SK-N-SH (cell line): ENCODE measurements at regions not wholly inside any gene's neighbourhood (a gene's known extent, or its start where the extent isn't known, plus 50 kb on each side); places are given as distances from the start of the nearest gene placed in this dataset.

Experiments
- CTCF ChIA-PET: fragments of 300-600, 350-600 bp; formaldehyde crosslinking; extraction: SDS; loops from one replicate; lab custom pipeline; 2021; lab: Yijun Ruan, JAX
- POLR2A ChIA-PET: fragments of 350-600 bp; sonication (Branson Sonifier 250); formaldehyde crosslinking; extraction: SDS; loops from one replicate; lab custom pipeline; 2020; ENCODE audit warnings: antibody characterized with exemption, inconsistent platforms; lab: Yijun Ruan, JAX
- DNase-seq: peaks from one replicate; pipeline ENCODE4 v3.0.0; 2012
- H2AFZ ChIP-seq: fragments of 200-600 bp; sonication (generic); 2 replicates; pipeline ENCODE4 v1.8.1; 2016; ENCODE audit warnings: antibody characterized with exemption, mild to moderate bottlenecking, low read depth
- H3F3A ChIP-seq: fragments of 200-600 bp; sonication (generic); replicated peaks from 2 replicates; pipeline ENCODE3; 2016; ENCODE audit warnings: antibody characterized with exemption, mild to moderate bottlenecking; ENCODE audit not compliant: insufficient read depth
- H3K27ac ChIP-seq, 2 experiments: fragments of 200-500 bp in 1 of 2; fragments of 200-600 bp in 1 of 2; sonication (Bioruptor generic) in 1 of 2; sonication (generic), shearing (Covaris generic) in 1 of 2; 2 replicates each; pipeline versions ENCODE4 v1.5.1 to v1.6.1; 2014 to 2016; ENCODE audit warnings: low read depth in 2 of 2, inconsistent platforms in 1 of 2, low read length in 1 of 2, mild to moderate bottlenecking in 1 of 2, mixed read lengths in 1 of 2
- H3K27me3 ChIP-seq: fragments of 200-600 bp; sonication (generic), shearing (Covaris generic); 2 replicates; pipeline ENCODE4 v1.6.1; 2016; ENCODE audit warnings: mixed run types; ENCODE audit not compliant: insufficient read depth
- H3K36me3 ChIP-seq, 2 experiments: fragments of 200-500 bp in 1 of 2; fragments of 200-600 bp in 1 of 2; sonication (Bioruptor generic) in 1 of 2; sonication (generic) in 1 of 2; replicated peaks in 1 of 2; 2 replicates each; pipeline versions ENCODE3 to v1.5.1; 2014 to 2016; ENCODE audit warnings: low read length in 1 of 2, mild to moderate bottlenecking in 1 of 2; ENCODE audit not compliant: insufficient read depth in 2 of 2, control insufficient read depth in 1 of 2
- H3K4me1 ChIP-seq, 2 experiments: fragments of 200-500 bp in 1 of 2; fragments of 200-600 bp in 1 of 2; sonication (Bioruptor generic) in 1 of 2; sonication (generic), shearing (Covaris generic) in 1 of 2; 2 replicates each; pipeline versions ENCODE4 v1.5.1 to v1.6.1; 2014 to 2016; ENCODE audit warnings: low read depth in 1 of 2, low read length in 1 of 2, mixed run types in 1 of 2; ENCODE audit not compliant: insufficient read depth in 2 of 2, control insufficient read depth in 1 of 2
- H3K4me2 ChIP-seq: fragments of 200-600 bp; sonication (generic), shearing (Covaris generic); 2 replicates; pipeline ENCODE4 v1.6.1; 2017; ENCODE audit warnings: mixed run types
- H3K4me3 ChIP-seq, 2 experiments: fragments of 200-500 bp in 1 of 2; fragments of 200-600 bp in 1 of 2; sonication (Bioruptor generic) in 1 of 2; sonication (generic), shearing (Covaris generic) in 1 of 2; 2 replicates each; pipeline versions ENCODE4 v1.5.1 to v1.8.1; 2014 to 2016; ENCODE audit warnings: low read depth in 2 of 2, inconsistent platforms in 1 of 2, low read length in 1 of 2, mild to moderate bottlenecking in 1 of 2, mixed read lengths in 1 of 2, moderate library complexity in 1 of 2
- H3K79me2 ChIP-seq: fragments of 200-600 bp; sonication (generic); 2 replicates; pipeline ENCODE4 v1.8.1; 2017; ENCODE audit warnings: mild to moderate bottlenecking; ENCODE audit not compliant: insufficient read depth
- H3K9ac ChIP-seq: fragments of 200-600 bp; sonication (generic); 2 replicates; pipeline ENCODE4 v1.6.1; 2017; ENCODE audit warnings: mixed run types
- H3K9me2 ChIP-seq: fragments of 200-600 bp; sonication (generic); 2 replicates; pipeline ENCODE4 v1.6.1; 2017; ENCODE audit warnings: mixed run types
- H3K9me3 ChIP-seq: fragments of 200-600 bp; sonication (generic); 2 replicates; pipeline ENCODE4 v1.6.1; 2017; ENCODE audit warnings: mixed run types, mild to moderate bottlenecking, moderate library complexity
- H4K20me1 ChIP-seq: fragments of 200-600 bp; sonication (generic); 2 replicates; pipeline ENCODE4 v1.6.1; 2017; ENCODE audit warnings: mild to moderate bottlenecking, mixed run types; ENCODE audit not compliant: insufficient read depth
- ELF1 ChIP-seq: IDR thresholded peaks from 2 replicates; pipeline ENCODE4 v1.4.0; 2012
- EP300 ChIP-seq, 2 experiments: IDR thresholded peaks; 2 replicates each; pipeline versions ENCODE4 v1.4.0 to v1.6.1; 2012; ENCODE audit warnings: borderline replicate concordance in 1 of 2, low read depth in 1 of 2, low read length in 1 of 2
- EZH2phosphoT487 ChIP-seq: fragments of 200-600 bp; sonication (generic); IDR thresholded peaks from 2 replicates; pipeline ENCODE4 v1.6.1; 2017; ENCODE audit warnings: low read depth, mixed run types, mild to moderate bottlenecking, antibody characterized with exemption, moderate library complexity, borderline replicate concordance
- FOXJ3 ChIP-seq: sonication (generic); formaldehyde crosslinking; IDR thresholded peaks from 2 replicates; pipeline ENCODE4 v1.5.1; 2020; ENCODE audit warnings: mild to moderate bottlenecking, missing genetic modification reagents
- FOXM1 ChIP-seq: IDR thresholded peaks from 2 replicates; pipeline ENCODE4 v1.4.0; 2012; ENCODE audit warnings: low read depth, mild to moderate bottlenecking
- GABPA ChIP-seq: IDR thresholded peaks from 2 replicates; pipeline ENCODE4 v1.4.0; 2012; ENCODE audit warnings: low read depth, mild to moderate bottlenecking
- GATA2 ChIP-seq: sonication (generic); formaldehyde crosslinking; IDR thresholded peaks from 2 replicates; pipeline ENCODE4 v1.5.0; 2020; ENCODE audit warnings: mild to moderate bottlenecking, missing genetic modification reagents
- MEF2A ChIP-seq: IDR thresholded peaks from 2 replicates; pipeline ENCODE4 v1.4.0; 2012; ENCODE audit warnings: low read depth, borderline replicate concordance
- MXI1 ChIP-seq: IDR thresholded peaks from 2 replicates; pipeline ENCODE4 v1.6.1; 2012; ENCODE audit warnings: mild to moderate bottlenecking, low read depth, low read length, improper control_type of control experiment
- NFIC ChIP-seq: IDR thresholded peaks from 2 replicates; pipeline ENCODE4 v1.4.0; 2012; ENCODE audit warnings: borderline replicate concordance
- NRF1 ChIP-seq: IDR thresholded peaks from 2 replicates; pipeline ENCODE4 v1.6.1; 2012; ENCODE audit warnings: low read depth, mild to moderate bottlenecking, low read length
- POLR2AphosphoS5 ChIP-seq: IDR thresholded peaks from 2 replicates; pipeline ENCODE4 v1.6.1; 2012; ENCODE audit warnings: low read depth, low read length
- RAD21 ChIP-seq: IDR thresholded peaks from 2 replicates; pipeline ENCODE4 v1.6.1; 2012; ENCODE audit warnings: mild to moderate bottlenecking, low read length
- RXRA ChIP-seq: IDR thresholded peaks from 2 replicates; pipeline ENCODE4 v1.4.0; 2012; ENCODE audit warnings: low read depth, mild to moderate bottlenecking, borderline replicate concordance
- TAF1 ChIP-seq: IDR thresholded peaks from 2 replicates; pipeline ENCODE4 v1.6.1; 2012; ENCODE audit warnings: low read depth, mild to moderate bottlenecking, low read length, moderate library complexity, borderline replicate concordance
- TCF12 ChIP-seq: IDR thresholded peaks from 2 replicates; pipeline ENCODE4 v1.4.0; 2012
- YY1 ChIP-seq: IDR thresholded peaks from 2 replicates; pipeline ENCODE4 v1.4.0; 2012; ENCODE audit warnings: low read depth, mild to moderate bottlenecking
- WGBS: methylation state at CpG from one replicate; pipeline ENCODE4 v1.1.6; 2017; ENCODE audit warnings: low lambda C conversion rate; 5-methylcytosine and 5-hydroxymethylcytosine counted together
- TF ChIP-seq, protein P1 (sequence below): IDR thresholded peaks from 2 replicates; pipeline ENCODE4 v1.4.0; 2012; ENCODE audit warnings: low read depth
- TF ChIP-seq, protein P2 (sequence below): fragments of 200-600 bp; sonication (generic); IDR thresholded peaks from 2 replicates; pipeline ENCODE4 v1.6.1; 2017; ENCODE audit warnings: antibody characterized with exemption, mild to moderate bottlenecking, moderate library complexity
- TF ChIP-seq, protein P3 (sequence below): fragments of 150-350 bp; IDR thresholded peaks from 2 replicates; pipeline ENCODE4 v1.6.1; 2017; ENCODE audit warnings: antibody characterized with exemption, low read length, low read depth, borderline replicate concordance
- TF ChIP-seq, protein P4 (sequence below): IDR thresholded peaks from 2 replicates; pipeline ENCODE4 v1.6.1; 2012; ENCODE audit warnings: mild to moderate bottlenecking, low read depth, low read length, moderate library complexity

DNA sequence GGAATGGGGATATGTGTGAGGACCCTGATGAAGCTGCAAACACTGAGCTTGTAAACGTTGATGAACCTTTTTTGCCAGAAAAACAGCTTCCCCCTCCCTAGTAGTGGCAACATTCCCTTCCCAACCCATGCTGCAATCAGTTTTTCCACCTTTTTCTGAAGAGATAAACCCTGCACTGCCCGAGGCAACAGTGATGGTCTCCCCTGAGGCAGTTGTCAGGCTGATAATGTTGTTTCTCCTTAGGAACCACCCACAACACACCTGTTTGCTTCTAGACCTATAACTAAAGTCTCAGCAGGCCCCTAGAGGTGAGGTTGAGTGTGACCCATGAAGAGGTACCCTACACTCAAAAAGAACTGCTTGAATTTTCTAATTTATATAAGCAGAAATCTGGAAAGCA lies 922.4 kb upstream of the ADGRL4 start:
- no peaks in the 10 kb centered on the region; the same call in 1 of the 2 replicates for H3K9me3 ChIP-seq
- WGBS, result 20% methylated on average over 2 of the region's 2 CpGs
- no peak overlapping the region for H3K27ac ChIP-seq
- ChIA-PET CTCF (no interaction called here), POLR2A (no interaction called here)
- H3K36me3 ChIP-seq, result no peaks in the 10 kb centered on the region
- H3K4me1 ChIP-seq, result no peaks in the 10 kb centered on the region
- H4K20me1 ChIP-seq, result no peaks in the 10 kb centered on the region
- H3K9me2 ChIP-seq, result no peaks in the 10 kb centered on the region
- no peak overlapping the region for H3K4me3 ChIP-seq
- no peak overlapping the region for H3K4me2 ChIP-seq
- H2AFZ ChIP-seq, result no peak overlapping the region
- no peak for TF ChIP-seq MXI1
- no peak for TF ChIP-seq TAF1
- no peak for TF ChIP-seq FOXM1
- TF ChIP-seq NRF1, result no peak
- no peak for TF ChIP-seq GABPA
- no peak for TF ChIP-seq EP300 (IDR thresholded peaks at IDR 0.05; ENCODE audit: borderline replicate concordance in 1 of 2, low read depth in 1 of 2, low read length in 1 of 2)
- H3F3A ChIP-seq, result no peaks in the 10 kb centered on the region
- no peaks in the 10 kb centered on the region for H3K79me2 ChIP-seq
- DNase-seq, result no peak
- no peak overlapping the region for H3K9ac ChIP-seq
- H3K27me3 ChIP-seq, result no peaks in the 10 kb centered on the region

DNA sequence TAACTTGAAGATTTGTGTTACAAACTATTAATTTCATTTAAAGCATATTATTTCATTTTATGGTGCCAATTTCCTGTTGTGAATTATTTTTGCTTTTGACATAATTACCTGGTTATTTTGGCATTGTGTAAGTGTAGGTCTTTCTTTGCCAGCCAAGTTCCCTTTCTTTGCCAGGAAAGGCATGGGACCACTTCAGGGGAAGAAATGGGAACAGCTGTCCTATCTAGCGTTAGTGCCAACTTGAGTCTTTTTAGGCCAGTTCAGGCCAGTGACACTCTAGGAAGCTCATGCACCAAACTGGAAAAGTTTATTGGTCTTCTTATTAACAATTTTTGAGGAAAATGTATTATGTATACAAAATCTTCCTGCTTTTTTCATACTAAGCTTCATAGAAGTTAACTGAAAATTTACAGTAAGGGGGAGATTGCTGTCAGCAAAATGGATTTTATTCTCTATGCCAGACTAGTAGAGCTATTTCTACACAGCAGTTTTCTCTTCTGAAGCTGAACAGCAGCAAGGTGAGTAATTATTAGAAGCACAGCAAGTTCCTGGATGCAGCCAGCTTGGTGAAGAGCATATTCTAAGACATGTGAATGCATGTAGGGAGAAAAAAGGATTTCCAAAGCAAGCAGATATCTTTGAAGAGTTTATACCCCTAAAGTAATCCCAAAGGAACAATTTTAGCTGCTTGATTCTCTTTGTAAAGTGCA lies 914.6 kb upstream of the ADGRL4 start:
- no peak overlapping the region for H2AFZ ChIP-seq
- H3K4me3 ChIP-seq, result no peak overlapping the region
- no peaks in the 10 kb centered on the region for H3K36me3 ChIP-seq
- no peaks in the 10 kb centered on the region for H3K27me3 ChIP-seq
- no peaks in the 10 kb centered on the region; the same call in 1 of the 2 replicates for H3K9me3 ChIP-seq
- no peaks in the 10 kb centered on the region for H3K9me2 ChIP-seq
- ChIA-PET CTCF (no interaction called here), POLR2A (no interaction called here)
- H3K9ac ChIP-seq, result no peak overlapping the region
- no peaks in the 10 kb centered on the region for H3K4me1 ChIP-seq
- no peak overlapping the region for H3K27ac ChIP-seq
- DNase-seq, result no peak
- no peak overlapping the region for H3K4me2 ChIP-seq
- H3K79me2 ChIP-seq, result no peaks in the 10 kb centered on the region
- no peaks in the 10 kb centered on the region for H3F3A ChIP-seq
- no peak for TF ChIP-seq YY1
- TF ChIP-seq EP300 (IDR thresholded peaks at IDR 0.05; ENCODE audit: borderline replicate concordance in 1 of 2, low read depth in 1 of 2, low read length in 1 of 2), result no peak
- TF ChIP-seq FOXJ3 (CRISPR knock-in tag), result no peak
- no peak for TF ChIP-seq FOXM1
- TF ChIP-seq, protein P1, sequence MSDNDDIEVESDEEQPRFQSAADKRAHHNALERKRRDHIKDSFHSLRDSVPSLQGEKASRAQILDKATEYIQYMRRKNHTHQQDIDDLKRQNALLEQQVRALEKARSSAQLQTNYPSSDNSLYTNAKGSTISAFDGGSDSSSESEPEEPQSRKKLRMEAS, result no peak
- no peak for TF ChIP-seq NRF1
- TF ChIP-seq NFIC, result no peak
- TF ChIP-seq RAD21, result no peak
- no peak for TF ChIP-seq GABPA
- no peak for TF ChIP-seq POLR2AphosphoS5
- no peak for TF ChIP-seq ELF1
- no peak for TF ChIP-seq TCF12
- TF ChIP-seq GATA2 (CRISPR knock-in tag), result no peak
- no peak for TF ChIP-seq EZH2phosphoT487
- TF ChIP-seq, protein P2, sequence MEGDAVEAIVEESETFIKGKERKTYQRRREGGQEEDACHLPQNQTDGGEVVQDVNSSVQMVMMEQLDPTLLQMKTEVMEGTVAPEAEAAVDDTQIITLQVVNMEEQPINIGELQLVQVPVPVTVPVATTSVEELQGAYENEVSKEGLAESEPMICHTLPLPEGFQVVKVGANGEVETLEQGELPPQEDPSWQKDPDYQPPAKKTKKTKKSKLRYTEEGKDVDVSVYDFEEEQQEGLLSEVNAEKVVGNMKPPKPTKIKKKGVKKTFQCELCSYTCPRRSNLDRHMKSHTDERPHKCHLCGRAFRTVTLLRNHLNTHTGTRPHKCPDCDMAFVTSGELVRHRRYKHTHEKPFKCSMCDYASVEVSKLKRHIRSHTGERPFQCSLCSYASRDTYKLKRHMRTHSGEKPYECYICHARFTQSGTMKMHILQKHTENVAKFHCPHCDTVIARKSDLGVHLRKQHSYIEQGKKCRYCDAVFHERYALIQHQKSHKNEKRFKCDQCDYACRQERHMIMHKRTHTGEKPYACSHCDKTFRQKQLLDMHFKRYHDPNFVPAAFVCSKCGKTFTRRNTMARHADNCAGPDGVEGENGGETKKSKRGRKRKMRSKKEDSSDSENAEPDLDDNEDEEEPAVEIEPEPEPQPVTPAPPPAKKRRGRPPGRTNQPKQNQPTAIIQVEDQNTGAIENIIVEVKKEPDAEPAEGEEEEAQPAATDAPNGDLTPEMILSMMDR, result no peak
- TF ChIP-seq, protein P3, sequence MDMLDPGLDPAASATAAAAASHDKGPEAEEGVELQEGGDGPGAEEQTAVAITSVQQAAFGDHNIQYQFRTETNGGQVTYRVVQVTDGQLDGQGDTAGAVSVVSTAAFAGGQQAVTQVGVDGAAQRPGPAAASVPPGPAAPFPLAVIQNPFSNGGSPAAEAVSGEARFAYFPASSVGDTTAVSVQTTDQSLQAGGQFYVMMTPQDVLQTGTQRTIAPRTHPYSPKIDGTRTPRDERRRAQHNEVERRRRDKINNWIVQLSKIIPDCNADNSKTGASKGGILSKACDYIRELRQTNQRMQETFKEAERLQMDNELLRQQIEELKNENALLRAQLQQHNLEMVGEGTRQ, result no peak
- no peak for TF ChIP-seq MEF2A
- TF ChIP-seq, protein P4, sequence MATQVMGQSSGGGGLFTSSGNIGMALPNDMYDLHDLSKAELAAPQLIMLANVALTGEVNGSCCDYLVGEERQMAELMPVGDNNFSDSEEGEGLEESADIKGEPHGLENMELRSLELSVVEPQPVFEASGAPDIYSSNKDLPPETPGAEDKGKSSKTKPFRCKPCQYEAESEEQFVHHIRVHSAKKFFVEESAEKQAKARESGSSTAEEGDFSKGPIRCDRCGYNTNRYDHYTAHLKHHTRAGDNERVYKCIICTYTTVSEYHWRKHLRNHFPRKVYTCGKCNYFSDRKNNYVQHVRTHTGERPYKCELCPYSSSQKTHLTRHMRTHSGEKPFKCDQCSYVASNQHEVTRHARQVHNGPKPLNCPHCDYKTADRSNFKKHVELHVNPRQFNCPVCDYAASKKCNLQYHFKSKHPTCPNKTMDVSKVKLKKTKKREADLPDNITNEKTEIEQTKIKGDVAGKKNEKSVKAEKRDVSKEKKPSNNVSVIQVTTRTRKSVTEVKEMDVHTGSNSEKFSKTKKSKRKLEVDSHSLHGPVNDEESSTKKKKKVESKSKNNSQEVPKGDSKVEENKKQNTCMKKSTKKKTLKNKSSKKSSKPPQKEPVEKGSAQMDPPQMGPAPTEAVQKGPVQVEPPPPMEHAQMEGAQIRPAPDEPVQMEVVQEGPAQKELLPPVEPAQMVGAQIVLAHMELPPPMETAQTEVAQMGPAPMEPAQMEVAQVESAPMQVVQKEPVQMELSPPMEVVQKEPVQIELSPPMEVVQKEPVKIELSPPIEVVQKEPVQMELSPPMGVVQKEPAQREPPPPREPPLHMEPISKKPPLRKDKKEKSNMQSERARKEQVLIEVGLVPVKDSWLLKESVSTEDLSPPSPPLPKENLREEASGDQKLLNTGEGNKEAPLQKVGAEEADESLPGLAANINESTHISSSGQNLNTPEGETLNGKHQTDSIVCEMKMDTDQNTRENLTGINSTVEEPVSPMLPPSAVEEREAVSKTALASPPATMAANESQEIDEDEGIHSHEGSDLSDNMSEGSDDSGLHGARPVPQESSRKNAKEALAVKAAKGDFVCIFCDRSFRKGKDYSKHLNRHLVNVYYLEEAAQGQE, result no peak
- no peak for TF ChIP-seq RXRA
- no peak for TF ChIP-seq TAF1
- 83% methylated on average over 1 of the region's 1 CpG for WGBS
- H4K20me1 ChIP-seq, result no peaks in the 10 kb centered on the region
